ENCODE measurements at regions not wholly inside any gene's neighbourhood (a gene's known extent, or its start where the extent isn't known, plus 50 kb on each side); places are given as distances from the start of the nearest gene placed in this dataset.

DNA sequence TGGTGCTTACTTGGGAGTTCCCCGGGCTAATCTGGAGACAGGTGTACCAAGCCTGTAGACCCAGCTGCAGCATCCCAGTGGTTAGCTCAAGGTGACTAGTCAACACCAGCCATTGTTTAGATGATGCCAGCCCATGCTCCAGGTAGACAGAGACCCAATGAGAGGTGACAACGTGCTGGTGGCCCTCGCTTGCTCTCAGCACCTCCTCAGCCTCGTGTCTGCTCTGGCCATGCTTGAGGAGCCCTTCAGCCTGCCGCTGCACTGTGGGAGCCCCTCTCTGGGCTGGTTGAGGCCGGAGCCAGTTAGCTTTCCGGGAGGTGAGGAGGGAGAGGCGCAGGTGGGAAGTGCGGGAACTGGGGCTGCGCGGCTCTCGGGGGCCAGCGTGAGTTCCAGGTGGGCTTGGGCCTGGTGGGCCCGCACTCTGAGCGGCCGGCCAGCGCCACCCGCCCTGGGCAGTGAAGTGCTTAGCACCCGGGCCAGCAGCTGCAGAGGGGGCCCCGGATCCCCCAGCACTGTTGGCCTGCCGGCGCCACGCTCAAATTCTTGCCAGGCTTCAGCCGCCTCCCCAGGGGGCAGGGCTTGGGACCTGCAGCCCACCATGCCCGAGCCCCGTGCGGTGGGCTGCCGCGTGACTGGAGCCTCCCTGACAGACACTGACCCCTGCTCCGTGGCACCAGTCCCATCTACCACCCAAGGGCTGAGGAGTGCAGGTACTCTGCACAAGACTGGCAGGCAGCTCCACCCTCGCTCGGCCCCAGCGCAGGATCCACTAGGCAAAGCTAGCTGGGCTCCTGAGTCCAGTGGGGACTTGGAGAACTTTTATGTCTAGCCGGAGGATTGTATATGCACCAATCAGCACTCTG, 85.9 kb upstream of the VSTM2B start:
- no peak for DNase-seq
- intact Hi-C loops (cut with DNase I, micrococcal nuclease), result no loop called here
- ATAC-seq, result no peak

- no peak for DNase-seq
- intact Hi-C loops (cut with DNase I, micrococcal nuclease), result no loop called here
- ATAC-seq, result no peak
Measured at GRCh38 chr19:29442094-29442493, 83.7 kb upstream of the VSTM2B start.

DNA sequence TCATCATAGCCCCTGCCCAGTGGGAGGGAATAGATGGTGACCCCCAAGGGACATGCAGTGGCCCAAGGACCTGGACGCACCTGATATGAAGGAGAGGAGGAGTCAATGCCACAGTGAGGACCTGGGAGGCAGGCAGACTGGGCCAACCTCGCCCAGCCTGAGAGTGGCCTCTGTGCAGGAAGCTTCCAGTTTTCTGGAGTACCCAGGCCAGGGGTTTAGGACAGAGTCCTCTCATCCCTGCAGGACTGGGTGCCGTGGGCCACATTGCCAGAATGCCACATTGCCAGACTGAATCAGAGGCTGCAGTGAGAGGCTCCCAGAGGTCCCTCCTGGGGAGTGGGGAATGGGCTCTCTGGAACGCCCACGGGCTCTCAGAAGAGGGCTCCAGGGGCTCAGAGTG, 82.9 kb upstream of the VSTM2B start:
- no peak for DNase-seq
- ATAC-seq, result no peak
- intact Hi-C loops (cut with DNase I, micrococcal nuclease), result no loop called here

DNA sequence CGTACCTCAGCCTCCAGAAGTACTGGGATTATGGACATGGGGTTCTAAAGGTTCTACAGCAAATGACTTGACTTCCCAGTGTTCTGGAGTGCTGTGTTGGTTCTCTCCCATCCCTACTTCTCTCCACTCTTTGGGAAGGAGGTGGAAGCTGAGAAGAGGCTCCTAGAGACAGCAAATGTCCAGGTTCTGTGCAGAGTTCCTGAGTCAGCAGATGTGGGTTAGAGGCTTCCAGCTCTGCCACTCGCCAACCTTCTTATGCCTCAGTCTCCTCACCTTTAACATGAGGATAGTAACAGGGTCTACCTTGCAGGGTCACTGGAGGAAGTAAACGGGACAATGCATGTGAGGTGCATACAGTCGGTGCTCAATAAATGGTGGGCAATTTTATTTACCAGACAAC, 80.5 kb upstream of the VSTM2B start:
- ATAC-seq, result no peak
- intact Hi-C loops (cut with DNase I, micrococcal nuclease), result no loop called here
- DNase-seq, result no peak

- no peak for ATAC-seq
- no peak for DNase-seq
- intact Hi-C loops (cut with DNase I, micrococcal nuclease), result no loop called here
Measured at GRCh38 chr19:29446361-29446760, 79.4 kb upstream of the VSTM2B start.

- DNase-seq, result no peak
- intact Hi-C loops (cut with DNase I, micrococcal nuclease), result no loop called here
- ATAC-seq, result no peak
Measured at GRCh38 chr19:29448046-29448445, 77.7 kb upstream of the VSTM2B start.

DNA sequence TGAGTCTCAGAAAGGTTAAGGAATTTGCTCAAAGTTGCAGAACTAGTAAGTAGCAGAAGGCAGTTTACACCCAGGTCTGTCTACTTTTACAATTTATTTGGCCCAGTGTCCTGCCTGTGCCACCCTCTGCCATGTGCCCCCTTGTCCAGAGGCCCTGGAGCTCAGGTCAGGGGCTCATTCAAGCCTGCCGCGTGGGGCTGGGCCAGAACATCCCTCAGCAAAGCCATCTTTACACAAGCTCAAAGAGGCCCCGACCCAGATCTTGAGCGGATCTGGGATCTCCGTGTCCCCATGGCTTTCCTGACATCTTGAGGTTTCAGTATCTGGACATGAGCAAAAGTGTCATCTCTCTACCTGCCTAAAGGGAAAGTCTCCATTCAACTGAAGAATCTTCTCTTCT, 76.4 kb upstream of the VSTM2B start:
- ATAC-seq, result no peak
- DNase-seq, result no peak
- intact Hi-C loops (cut with DNase I, micrococcal nuclease), result no loop called here

GRCh38 chr19:29450306-29450705, 75.5 kb upstream of the VSTM2B start:
- DNase-seq (no peak), ATAC-seq (no peak)
- intact Hi-C loops (cut with DNase I, micrococcal nuclease), result no loop called here

DNA sequence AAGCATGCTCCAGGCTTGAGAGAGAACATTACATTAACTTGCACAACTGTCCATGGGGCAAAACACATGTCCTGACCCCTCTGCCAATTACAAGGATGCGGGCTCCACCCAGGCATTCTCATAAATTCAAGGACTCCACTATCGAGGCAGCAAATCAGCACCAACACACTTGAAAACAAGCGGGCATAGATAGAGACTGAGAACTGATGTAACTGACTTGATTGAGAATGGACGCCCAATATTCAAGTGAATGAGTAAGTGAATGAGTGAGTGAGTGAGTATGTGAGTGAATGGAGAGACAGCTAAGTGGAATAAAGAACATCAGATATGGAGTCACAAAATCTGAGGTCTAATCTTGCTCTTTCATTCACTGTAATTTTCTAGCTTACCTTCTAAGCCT, 75.0 kb upstream of the VSTM2B start:
- ATAC-seq (no peak), DNase-seq (no peak)
- intact Hi-C loops (cut with DNase I, micrococcal nuclease), result no loop called here

DNA sequence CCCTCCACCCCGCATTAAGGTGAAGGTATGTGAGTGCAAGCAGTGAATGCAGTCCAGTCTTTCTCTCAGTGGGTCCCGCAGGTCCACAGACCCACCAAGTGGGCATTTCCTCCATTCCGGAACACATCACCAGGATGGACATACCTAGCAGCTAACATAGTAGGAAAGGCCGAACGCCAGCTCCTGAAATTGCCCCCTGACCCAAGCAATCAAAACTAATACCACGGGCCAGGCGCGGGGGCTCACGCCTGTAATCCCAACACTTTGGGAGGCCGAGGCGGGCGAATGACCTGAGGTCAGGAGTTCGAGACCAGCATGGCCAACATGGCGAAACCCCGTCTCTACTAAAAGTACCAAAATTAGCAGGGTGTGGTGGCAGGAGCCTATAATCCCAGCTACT, 71.7 kb upstream of the VSTM2B start:
- DNase-seq (no peak), ATAC-seq (no peak)
- intact Hi-C loops (cut with DNase I, micrococcal nuclease), result no loop called here

GRCh38 chr19:29457413-29457812, 68.4 kb upstream of the VSTM2B start:
- intact Hi-C loops (cut with DNase I, micrococcal nuclease), result no loop called here
- ATAC-seq, result no peak

GRCh38 chr19:29467824-29468401, 57.9 kb upstream of the VSTM2B start:
- ATAC-seq (no peak), DNase-seq (no peak)
- intact Hi-C loops (cut with DNase I, micrococcal nuclease), result no loop called here

More at GRCh38 chr19:29457413-29457812, 68.4 kb upstream of the VSTM2B start:
- no peak for DNase-seq

DNA sequence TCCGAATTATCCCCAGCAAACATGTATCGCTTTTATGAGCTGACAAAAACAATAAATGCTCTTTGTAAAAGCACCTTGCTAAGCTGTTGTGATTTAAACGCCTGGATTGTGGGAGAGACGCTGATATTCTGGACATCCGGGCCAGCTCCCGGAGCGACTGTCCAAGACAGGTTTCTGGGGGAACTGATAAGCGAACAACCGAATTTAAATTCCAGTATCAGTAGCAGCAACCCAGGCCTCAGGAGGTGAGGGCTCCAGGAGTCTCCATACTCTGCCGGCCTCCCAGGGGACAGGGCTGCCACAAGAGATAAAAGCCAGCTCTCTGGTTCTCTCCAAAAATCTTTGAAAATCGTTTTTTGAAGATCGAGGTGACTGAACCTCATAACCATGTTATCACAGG, 50.3 kb upstream of the VSTM2B start:
- ATAC-seq, result no peak
- intact Hi-C loops (cut with DNase I, micrococcal nuclease), result no loop called here
- no peak for DNase-seq

All from left colon (tissue), 2 donors.